ENCODE measurements at regions not wholly inside any gene's neighbourhood (a gene's known extent, or its start where the extent isn't known, plus 50 kb on each side); places are given as distances from the start of the nearest gene placed in this dataset.

DNA sequence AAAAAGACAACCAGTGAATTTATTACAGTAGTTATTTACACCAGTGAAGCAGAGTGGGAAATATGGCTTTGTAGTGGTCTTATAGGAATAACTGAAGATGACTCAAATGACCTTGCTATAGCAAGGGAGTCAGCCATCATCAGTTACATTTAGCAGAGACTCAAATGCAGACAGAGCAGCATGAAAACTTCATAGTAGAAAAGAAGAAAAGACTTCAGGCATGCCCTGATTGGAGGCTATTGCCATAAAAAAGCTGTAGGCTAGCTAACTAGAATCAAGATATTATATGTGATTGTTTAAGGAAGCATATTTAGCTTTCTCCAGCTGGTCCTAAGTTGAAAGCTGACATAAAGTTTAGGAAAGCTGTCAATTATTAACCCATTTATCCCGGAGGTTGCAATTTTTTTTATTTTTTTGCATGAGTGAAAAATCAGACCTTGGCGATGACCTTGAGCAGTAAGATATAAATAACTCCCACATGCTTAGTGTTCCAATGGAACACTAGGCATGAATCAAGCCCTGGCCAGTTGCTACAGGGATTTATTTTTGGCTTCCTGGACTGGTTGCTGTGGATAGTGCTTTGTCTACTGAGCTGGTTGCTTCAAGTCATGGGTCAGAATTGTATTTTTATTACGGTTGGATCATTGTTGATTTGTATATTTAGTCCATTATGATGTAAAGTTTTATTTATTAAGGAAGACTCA is 675.6 kb upstream of the VRK2 start:
- H3K9me3 ChIP-seq (replicated peaks; ENCODE audit: control insufficient read depth, insufficient read depth, low read length), result no peaks in the 10 kb centered on the region
- peaks cover 17% of the 10 kb centered on the region for H3K4me1 ChIP-seq (ENCODE audit: control insufficient read depth, extremely low read depth, insufficient read depth, low read length)
- no peaks in the 10 kb centered on the region for H3K9me1 ChIP-seq (replicated peaks; ENCODE audit: control insufficient read depth, extremely low read depth, insufficient read depth, low read length)
- BruUV-seq (replicated peaks), result no TSS peak
- ChIA-PET POLR2A (no interaction called here), CTCF (no interaction called here)
- FAIRE-seq (no peak), DNase-seq (ENCODE audit: low read depth, low spot score) (no peak)
- intact Hi-C loops (cut with micrococcal nuclease) (no loop called here), dilution Hi-C loops (cut with MboI; ENCODE audit: extremely low pct_ligation_motif_present, low sequenced_read_pairs) (no loop called here)
- no peaks in the 10 kb centered on the region for H3K79me2 ChIP-seq (ENCODE audit: control insufficient read depth, insufficient read depth, low read length)
- no peaks in the 10 kb centered on the region for H3K36me3 ChIP-seq (ENCODE audit: control insufficient read depth in 2 of 2, extremely low read depth in 1 of 2, insufficient read depth in 2 of 2, low read length in 2 of 2)
- H2AFZ ChIP-seq (ENCODE audit: low read depth, low read length), result no peak overlapping the region
- TF ChIP-seq EZH2 (IDR thresholded peaks at IDR 0.05; ENCODE audit: borderline replicate concordance, low read depth, low read length, severe bottlenecking), result no peak
- no peak for TF ChIP-seq FOS (IDR thresholded peaks at IDR 0.05; ENCODE audit: borderline replicate concordance, insufficient read depth, low read length)
- TF ChIP-seq POLR2A (IDR thresholded peaks at IDR 0.05; ENCODE audit: low read depth, low read length), result no peak
- TF ChIP-seq MYC (IDR thresholded peaks at IDR 0.05; ENCODE audit: low read depth, low read length), result no peak
- TF ChIP-seq, protein P1, sequence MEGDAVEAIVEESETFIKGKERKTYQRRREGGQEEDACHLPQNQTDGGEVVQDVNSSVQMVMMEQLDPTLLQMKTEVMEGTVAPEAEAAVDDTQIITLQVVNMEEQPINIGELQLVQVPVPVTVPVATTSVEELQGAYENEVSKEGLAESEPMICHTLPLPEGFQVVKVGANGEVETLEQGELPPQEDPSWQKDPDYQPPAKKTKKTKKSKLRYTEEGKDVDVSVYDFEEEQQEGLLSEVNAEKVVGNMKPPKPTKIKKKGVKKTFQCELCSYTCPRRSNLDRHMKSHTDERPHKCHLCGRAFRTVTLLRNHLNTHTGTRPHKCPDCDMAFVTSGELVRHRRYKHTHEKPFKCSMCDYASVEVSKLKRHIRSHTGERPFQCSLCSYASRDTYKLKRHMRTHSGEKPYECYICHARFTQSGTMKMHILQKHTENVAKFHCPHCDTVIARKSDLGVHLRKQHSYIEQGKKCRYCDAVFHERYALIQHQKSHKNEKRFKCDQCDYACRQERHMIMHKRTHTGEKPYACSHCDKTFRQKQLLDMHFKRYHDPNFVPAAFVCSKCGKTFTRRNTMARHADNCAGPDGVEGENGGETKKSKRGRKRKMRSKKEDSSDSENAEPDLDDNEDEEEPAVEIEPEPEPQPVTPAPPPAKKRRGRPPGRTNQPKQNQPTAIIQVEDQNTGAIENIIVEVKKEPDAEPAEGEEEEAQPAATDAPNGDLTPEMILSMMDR (IDR thresholded peaks at IDR 0.05; ENCODE audit: extremely low read depth in 1 of 2, insufficient read depth in 1 of 2, low read depth in 1 of 2, low read length in 2 of 2), result no peak
- no peak for TF ChIP-seq JUN (IDR thresholded peaks at IDR 0.05; ENCODE audit: borderline replicate concordance, insufficient read depth, insufficient read length, low read depth)
- TF ChIP-seq, protein P2, sequence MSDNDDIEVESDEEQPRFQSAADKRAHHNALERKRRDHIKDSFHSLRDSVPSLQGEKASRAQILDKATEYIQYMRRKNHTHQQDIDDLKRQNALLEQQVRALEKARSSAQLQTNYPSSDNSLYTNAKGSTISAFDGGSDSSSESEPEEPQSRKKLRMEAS (IDR thresholded peaks at IDR 0.05; ENCODE audit: insufficient read depth, insufficient read length), result no peak
- TF ChIP-seq POLR2AphosphoS5 (IDR thresholded peaks at IDR 0.05; ENCODE audit: insufficient read depth, low read depth, low read length), result no peak
- no peak for TF ChIP-seq GATA2 (IDR thresholded peaks at IDR 0.05; ENCODE audit: insufficient read depth, insufficient read length, low read depth, low read length)
- H3K9ac ChIP-seq (replicated peaks; ENCODE audit: extremely low read depth, insufficient read depth, low read length), result no peak overlapping the region
- no peak overlapping the region for H3K4me2 ChIP-seq (ENCODE audit: insufficient read depth, low read length)
- H3K27me3 ChIP-seq (ENCODE audit: control insufficient read depth in 2 of 2, insufficient read depth in 2 of 2, low read length in 2 of 2), result no peaks in the 10 kb centered on the region
- no peak overlapping the region for H3K27ac ChIP-seq (ENCODE audit: insufficient read depth, low read depth, low read length)
- no peak overlapping the region for H3K4me3 ChIP-seq (replicated peaks in 1 of 3; ENCODE audit: insufficient read depth in 1 of 3, low read depth in 1 of 3, low read length in 3 of 3)
- no peaks in the 10 kb centered on the region for H4K20me1 ChIP-seq (replicated peaks; ENCODE audit: control insufficient read depth, extremely low read depth, insufficient read depth, low read length)

All from endothelial cell of umbilical vein (primary cell).